Prostate gland (tissue), 2 donors: ENCODE measurements at regions not wholly inside any gene's neighbourhood (a gene's known extent, or its start where the extent isn't known, plus 50 kb on each side); places are given as distances from the start of the nearest gene placed in this dataset.

Experiments
- DNase-seq: peaks from one replicate; pipeline ENCODE4 v3.0.0-alpha.2; 2019; ENCODE audit warnings: low spot score
- H3K27ac ChIP-seq, 2 donors: fragments of 200-600 bp; sonication (generic); 2 replicates each; pipeline ENCODE4 v1.5.1; 2017 to 2019
- H3K27me3 ChIP-seq: fragments of 200-600 bp; sonication (generic); replicated peaks from 2 replicates; pipeline ENCODE4 v1.5.1; 2019; ENCODE audit not compliant: insufficient read depth
- H3K36me3 ChIP-seq, 2 donors: fragments of 200-600 bp; sonication (generic); 1 replicate in 1 of 2; 2 replicates in 1 of 2; pipeline versions ENCODE4 v1.5.1 to v1.8.1; 2017 to 2019
- H3K4me1 ChIP-seq: fragments of 200-600 bp; sonication (generic); replicated peaks from 2 replicates; pipeline ENCODE4 v1.5.1; 2019
- H3K4me3 ChIP-seq, 2 donors: fragments of 200-600 bp; sonication (generic); 2 replicates each; pipeline ENCODE4 v1.5.1; 2017 to 2019
- H3K9me3 ChIP-seq: fragments of 200-600 bp; sonication (generic); 2 replicates; pipeline ENCODE4 v1.5.1; 2017
- POLR2A ChIP-seq: fragments of 450-650 bp; IDR thresholded peaks from one replicate; pipeline ENCODE4 v1.6.1; 2016; ENCODE audit warnings: antibody characterized with exemption, mild to moderate bottlenecking
- POLR2AphosphoS5 ChIP-seq: sonication (generic); formaldehyde crosslinking; IDR thresholded peaks from one replicate; pipeline ENCODE4 v1.6.1; 2017; ENCODE audit warnings: antibody characterized with exemption
- WGBS: methylation state at CpG from one replicate; pipeline ENCODE4 v1.1.5; 2018; 5-methylcytosine and 5-hydroxymethylcytosine counted together
- intact Hi-C: fragments of 100-400 bp; cut with DNase I; formaldehyde crosslinking; loops from one replicate; pipeline ENCODE4 v1.14.2; 2022
- TF ChIP-seq, protein P1 (sequence below), 4 experiments: fragments of 200-600 bp in 2 of 4; fragments of 450-650 bp in 2 of 4; sonication (generic) in 2 of 4; IDR thresholded peaks; 1 replicate in 3 of 4; 2 replicates in 1 of 4; pipeline ENCODE4 v1.5.1; 2016 to 2019; ENCODE audit warnings: antibody characterized with exemption in 4 of 4, mild to moderate bottlenecking in 2 of 4, moderate library complexity in 2 of 4

DNA sequence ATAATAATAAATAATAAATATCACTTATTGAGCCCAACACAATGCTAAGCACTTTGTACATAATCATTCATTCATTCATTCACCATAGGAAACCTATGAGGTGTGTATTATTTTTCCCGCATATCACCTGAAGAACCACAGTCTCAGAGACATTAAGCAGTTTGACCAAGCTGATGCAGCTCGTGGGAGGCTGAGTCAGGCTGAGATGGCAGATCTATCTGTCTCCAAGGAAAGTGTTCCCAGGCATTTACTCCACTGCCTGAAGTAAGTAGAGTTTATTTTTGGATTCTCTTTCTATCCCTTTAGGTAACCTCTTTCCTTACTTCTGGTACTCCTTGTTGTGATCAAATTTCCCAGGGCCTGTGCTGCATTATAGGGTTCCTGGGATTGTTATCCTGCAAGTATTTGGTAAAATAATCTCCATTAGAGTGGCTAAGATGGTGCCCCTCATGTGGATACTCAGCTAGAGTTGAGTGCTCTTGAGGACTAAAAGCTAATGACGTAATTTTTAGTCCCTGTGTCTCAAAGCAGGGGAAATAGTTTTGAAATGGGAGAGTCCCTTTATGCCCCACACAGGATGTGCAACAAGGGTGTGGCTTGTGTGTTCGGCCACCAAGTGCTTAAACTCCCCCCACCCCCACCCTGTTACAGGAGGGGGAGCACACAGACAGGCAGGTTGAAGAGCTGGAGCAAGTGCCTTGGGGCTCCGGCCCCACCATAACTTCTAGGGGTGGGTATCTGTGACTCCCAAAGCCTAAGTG is 467.0 kb downstream of the STIM2 start:
- Histone ChIP-seq H3K4me1 (no peaks in the 10 kb centered on the region), H3K27me3 (no peaks in the 10 kb centered on the region), H3K36me3 (no peaks in the 10 kb centered on the region), H3K27ac (no peak overlapping the region), H3K4me3 (no peak overlapping the region), H3K9me3 (no peaks in the 10 kb centered on the region)
- no peak for DNase-seq
- TF ChIP-seq POLR2A (no peak), POLR2AphosphoS5 (no peak)
- TF ChIP-seq, protein P1, sequence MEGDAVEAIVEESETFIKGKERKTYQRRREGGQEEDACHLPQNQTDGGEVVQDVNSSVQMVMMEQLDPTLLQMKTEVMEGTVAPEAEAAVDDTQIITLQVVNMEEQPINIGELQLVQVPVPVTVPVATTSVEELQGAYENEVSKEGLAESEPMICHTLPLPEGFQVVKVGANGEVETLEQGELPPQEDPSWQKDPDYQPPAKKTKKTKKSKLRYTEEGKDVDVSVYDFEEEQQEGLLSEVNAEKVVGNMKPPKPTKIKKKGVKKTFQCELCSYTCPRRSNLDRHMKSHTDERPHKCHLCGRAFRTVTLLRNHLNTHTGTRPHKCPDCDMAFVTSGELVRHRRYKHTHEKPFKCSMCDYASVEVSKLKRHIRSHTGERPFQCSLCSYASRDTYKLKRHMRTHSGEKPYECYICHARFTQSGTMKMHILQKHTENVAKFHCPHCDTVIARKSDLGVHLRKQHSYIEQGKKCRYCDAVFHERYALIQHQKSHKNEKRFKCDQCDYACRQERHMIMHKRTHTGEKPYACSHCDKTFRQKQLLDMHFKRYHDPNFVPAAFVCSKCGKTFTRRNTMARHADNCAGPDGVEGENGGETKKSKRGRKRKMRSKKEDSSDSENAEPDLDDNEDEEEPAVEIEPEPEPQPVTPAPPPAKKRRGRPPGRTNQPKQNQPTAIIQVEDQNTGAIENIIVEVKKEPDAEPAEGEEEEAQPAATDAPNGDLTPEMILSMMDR (IDR thresholded peaks at IDR 0.05), result no peak
- intact Hi-C loops, result no loop called here
- WGBS, result 84% methylated on average over 5 of the region's 5 CpGs

DNA sequence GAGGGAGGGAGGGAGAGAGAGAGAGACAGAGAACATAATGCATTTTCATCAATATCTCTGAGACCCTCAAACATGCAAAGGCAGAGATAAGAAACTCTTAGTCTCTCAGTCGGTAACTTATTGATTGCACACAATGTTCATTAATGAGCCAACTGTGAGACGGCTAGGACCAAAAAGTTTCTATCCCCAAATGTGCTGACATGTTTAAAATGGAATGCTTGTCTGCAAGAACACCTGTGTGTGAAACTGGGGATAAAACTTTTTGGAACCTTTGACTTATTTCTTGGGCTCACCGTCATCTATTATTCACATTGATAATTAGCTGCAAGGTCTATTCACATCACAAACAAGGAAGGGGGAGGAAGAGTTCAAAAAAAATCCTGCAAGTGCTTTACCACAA is 477.9 kb downstream of the STIM2 start:
- no peaks in the 10 kb centered on the region for H3K36me3 ChIP-seq
- no peak overlapping the region for H3K4me3 ChIP-seq
- H3K4me1 ChIP-seq, result no peaks in the 10 kb centered on the region
- no peak overlapping the region for H3K27ac ChIP-seq
- no peak for DNase-seq
- intact Hi-C loops, result no loop called here
- H3K9me3 ChIP-seq, result no peaks in the 10 kb centered on the region
- 80% methylated on average over 3 of the region's 3 CpGs for WGBS
- no peaks in the 10 kb centered on the region for H3K27me3 ChIP-seq
- TF ChIP-seq, protein P1 (IDR thresholded peaks at IDR 0.05), result no peak
- TF ChIP-seq POLR2AphosphoS5 (no peak), POLR2A (no peak)

DNA sequence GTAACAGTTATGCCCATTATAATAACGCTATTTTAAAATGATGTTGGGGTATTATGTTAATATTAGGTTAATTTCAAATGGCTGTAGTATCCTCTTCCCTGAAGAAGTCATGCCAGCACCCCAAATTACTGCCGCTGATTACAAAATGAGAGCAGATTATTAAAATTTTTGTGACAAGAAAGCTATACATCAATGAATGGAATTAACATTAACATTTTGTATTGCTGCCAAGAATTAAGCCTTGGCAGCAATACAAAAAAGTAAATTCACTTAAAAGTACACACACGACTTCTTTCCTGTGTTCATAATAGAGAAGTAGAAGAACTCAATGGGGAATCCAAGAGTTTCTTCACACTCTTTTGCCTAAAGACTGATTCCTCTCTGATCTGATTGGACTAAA is 482.8 kb downstream of the STIM2 start:
- intact Hi-C loops, result no loop called here
- no peaks in the 10 kb centered on the region for H3K9me3 ChIP-seq
- no peaks in the 10 kb centered on the region for H3K27me3 ChIP-seq
- H3K4me3 ChIP-seq, result no peak overlapping the region
- H3K4me1 ChIP-seq, result no peaks in the 10 kb centered on the region
- DNase-seq, result no peak
- TF ChIP-seq POLR2AphosphoS5 (no peak), POLR2A (no peak)
- TF ChIP-seq, protein P1 (IDR thresholded peaks at IDR 0.05), result no peak
- WGBS, result 32% methylated on average over 3 of the region's 3 CpGs
- H3K36me3 ChIP-seq, result no peaks in the 10 kb centered on the region
- no peak overlapping the region for H3K27ac ChIP-seq

DNA sequence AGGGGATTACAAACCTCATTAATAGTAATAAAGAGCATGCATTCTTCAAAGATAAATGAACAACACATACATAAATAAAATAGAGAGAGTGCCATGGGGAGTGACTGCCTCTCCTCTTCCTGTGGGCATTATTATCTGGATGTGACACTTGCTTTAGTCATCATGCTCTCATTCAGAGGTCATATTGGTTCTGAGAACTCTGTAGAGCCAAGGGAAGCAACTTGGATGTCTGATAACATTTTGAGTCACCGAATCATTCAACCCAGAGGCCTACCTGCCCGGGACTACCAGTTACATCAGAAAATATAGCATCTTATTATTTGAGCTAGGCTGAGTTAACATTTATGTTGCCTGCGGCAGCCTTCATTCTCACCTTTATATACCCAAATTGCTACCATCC is 489.5 kb downstream of the STIM2 start:
- Histone ChIP-seq H3K27ac (no peak overlapping the region), H3K4me3 (no peak overlapping the region), H3K9me3 (no peaks in the 10 kb centered on the region), H3K4me1 (no peaks in the 10 kb centered on the region), H3K27me3 (no peaks in the 10 kb centered on the region), H3K36me3 (no peaks in the 10 kb centered on the region)
- 92% methylated on average over 3 of the region's 3 CpGs for WGBS
- DNase-seq, result no peak
- TF ChIP-seq POLR2AphosphoS5 (no peak), POLR2A (no peak)
- TF ChIP-seq, protein P1 (IDR thresholded peaks at IDR 0.05), result no peak
- intact Hi-C loops, result no loop called here

DNA sequence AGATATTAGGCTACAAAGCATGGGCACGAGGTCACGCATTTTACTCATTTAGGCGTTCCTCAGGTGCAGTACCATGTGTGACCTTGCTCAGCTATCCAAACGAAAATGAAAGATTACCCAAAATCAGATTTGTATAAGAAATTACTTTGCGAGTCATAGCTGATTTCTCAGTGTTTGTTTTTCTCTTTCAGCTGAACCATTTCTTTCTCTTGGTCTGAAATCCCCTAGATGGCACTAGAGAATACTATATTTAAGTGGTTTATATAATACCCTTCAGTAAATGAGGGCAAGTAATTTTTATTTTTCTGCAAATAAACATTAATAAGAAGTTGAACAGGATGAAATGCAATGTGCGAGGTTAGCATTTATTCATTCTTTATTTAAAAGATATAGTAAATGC is 496.6 kb downstream of the STIM2 start:
- H3K4me3 ChIP-seq, result no peak overlapping the region
- intact Hi-C loops, result no loop called here
- H3K36me3 ChIP-seq, result no peaks in the 10 kb centered on the region
- TF ChIP-seq, protein P1 (IDR thresholded peaks at IDR 0.05), result peak in 2 of 4 experiments; percentile 33 to 37
- TF ChIP-seq POLR2A (no peak), POLR2AphosphoS5 (no peak)
- DNase-seq, result no peak
- 39% methylated on average over 6 of the region's 6 CpGs for WGBS
- no peaks in the 10 kb centered on the region for H3K4me1 ChIP-seq
- H3K9me3 ChIP-seq, result no peaks in the 10 kb centered on the region
- H3K27ac ChIP-seq, result no peak overlapping the region
- no peaks in the 10 kb centered on the region for H3K27me3 ChIP-seq
